Neural crest cell (in vitro differentiated cells): ENCODE measurements at regions not wholly inside any gene's neighbourhood (a gene's known extent, or its start where the extent isn't known, plus 50 kb on each side); places are given as distances from the start of the nearest gene placed in this dataset.

Experiments
- DNase-seq: peaks from one replicate; pipeline ENCODE4 v3.0.0; 2021; ENCODE audit warnings: low read depth, mixed read lengths, low spot score
- H3K27ac Mint-ChIP-seq: one replicate; pipeline ENCODE4 v1.8.0; 2021; ENCODE audit warnings: mild to moderate bottlenecking, mixed read lengths; ENCODE audit not compliant: unreplicated experiment
- H3K27me3 Mint-ChIP-seq: 2 replicates; pipeline ENCODE4 v1.8.0; 2021; ENCODE audit warnings: low read depth, mild to moderate bottlenecking, mixed read lengths
- H3K36me3 Mint-ChIP-seq: 2 replicates; pipeline ENCODE4 v1.8.0; 2021; ENCODE audit warnings: low read depth, mild to moderate bottlenecking, mixed read lengths
- H3K4me1 Mint-ChIP-seq: 2 replicates; pipeline ENCODE4 v1.8.0; 2021; ENCODE audit warnings: mixed read lengths
- H3K4me3 Mint-ChIP-seq: one replicate; pipeline ENCODE4 v1.8.0; 2021; ENCODE audit warnings: mild to moderate bottlenecking, mixed read lengths
- H3K9me3 Mint-ChIP-seq: 2 replicates; pipeline ENCODE4 v1.8.0; 2021; ENCODE audit warnings: mixed read lengths
- TF ChIP-seq, protein P1 (sequence below): fragments of 200-600 bp; sonication (generic); conservative IDR thresholded peaks from 2 replicates; pipeline ENCODE4 v1.5.0; 2021; ENCODE audit warnings: antibody characterized with exemption, mild to moderate bottlenecking

DNA sequence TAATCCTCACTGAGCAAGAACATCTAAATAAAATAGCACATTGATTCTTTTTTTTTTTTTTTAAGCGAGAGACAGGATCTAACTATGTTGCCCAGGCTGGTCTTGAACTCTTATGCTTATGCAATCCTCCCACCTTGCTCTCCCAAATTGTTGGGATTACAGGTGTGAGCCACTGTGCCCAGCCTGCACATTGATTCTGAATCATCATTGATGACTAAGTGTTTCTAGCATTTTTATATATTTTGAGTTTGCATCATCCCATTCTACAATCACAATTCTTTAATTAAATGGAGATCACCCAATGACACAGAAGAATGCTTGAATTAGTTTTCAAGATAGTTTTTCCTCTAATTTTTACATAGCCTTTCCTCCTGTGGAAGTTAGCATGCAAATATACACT, 354.1 kb downstream of the KLF5 start:
- peaks cover 4% of the 10 kb centered on the region for H3K9me3 Mint-ChIP-seq
- no peak overlapping the region for H3K27ac Mint-ChIP-seq
- H3K4me3 Mint-ChIP-seq: no peak overlapping the region
- H3K4me1 Mint-ChIP-seq: no peaks in the 10 kb centered on the region
- H3K27me3 Mint-ChIP-seq: no peaks in the 10 kb centered on the region
- no peak for DNase-seq
- TF ChIP-seq, protein P1, sequence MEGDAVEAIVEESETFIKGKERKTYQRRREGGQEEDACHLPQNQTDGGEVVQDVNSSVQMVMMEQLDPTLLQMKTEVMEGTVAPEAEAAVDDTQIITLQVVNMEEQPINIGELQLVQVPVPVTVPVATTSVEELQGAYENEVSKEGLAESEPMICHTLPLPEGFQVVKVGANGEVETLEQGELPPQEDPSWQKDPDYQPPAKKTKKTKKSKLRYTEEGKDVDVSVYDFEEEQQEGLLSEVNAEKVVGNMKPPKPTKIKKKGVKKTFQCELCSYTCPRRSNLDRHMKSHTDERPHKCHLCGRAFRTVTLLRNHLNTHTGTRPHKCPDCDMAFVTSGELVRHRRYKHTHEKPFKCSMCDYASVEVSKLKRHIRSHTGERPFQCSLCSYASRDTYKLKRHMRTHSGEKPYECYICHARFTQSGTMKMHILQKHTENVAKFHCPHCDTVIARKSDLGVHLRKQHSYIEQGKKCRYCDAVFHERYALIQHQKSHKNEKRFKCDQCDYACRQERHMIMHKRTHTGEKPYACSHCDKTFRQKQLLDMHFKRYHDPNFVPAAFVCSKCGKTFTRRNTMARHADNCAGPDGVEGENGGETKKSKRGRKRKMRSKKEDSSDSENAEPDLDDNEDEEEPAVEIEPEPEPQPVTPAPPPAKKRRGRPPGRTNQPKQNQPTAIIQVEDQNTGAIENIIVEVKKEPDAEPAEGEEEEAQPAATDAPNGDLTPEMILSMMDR: no peak
- no peaks in the 10 kb centered on the region for H3K36me3 Mint-ChIP-seq

DNA sequence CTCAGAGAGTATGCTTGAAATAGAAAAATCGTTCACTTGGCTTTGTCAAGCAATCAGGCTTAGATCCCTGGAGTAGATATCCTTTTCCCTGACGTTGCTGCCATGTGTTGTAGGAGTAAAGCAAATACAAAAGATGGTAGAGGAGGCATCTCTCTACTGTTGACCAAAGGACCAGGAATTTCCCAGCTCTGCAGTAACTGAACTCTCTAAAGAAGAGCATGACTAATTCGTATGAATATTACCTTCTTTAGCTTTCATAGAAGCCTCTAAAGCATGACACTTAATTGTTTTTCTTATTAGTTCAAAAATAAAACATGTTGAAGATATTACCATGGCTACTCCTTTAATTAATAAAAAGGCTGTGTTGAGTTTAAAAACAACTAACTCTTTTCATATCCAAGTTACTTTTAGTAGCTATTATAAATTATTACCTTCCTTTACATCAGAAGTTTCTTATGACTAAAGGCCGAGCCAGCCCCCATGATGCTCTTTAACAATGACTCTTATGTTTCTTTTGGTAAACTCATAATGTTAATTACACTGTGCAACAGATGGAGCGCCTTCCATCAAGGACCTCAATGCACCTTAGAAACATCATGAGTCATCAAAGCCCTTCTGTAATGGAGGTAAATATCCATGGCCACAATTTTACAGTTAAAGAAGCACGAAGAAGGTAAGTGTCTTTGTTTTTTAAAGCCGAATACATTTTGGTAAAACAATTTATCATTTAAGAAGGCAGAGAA, 352.4 kb downstream of the KLF5 start:
- no peaks in the 10 kb centered on the region for H3K36me3 Mint-ChIP-seq
- H3K4me1 Mint-ChIP-seq: no peaks in the 10 kb centered on the region
- peaks cover 4% of the 10 kb centered on the region for H3K9me3 Mint-ChIP-seq
- TF ChIP-seq, protein P1: no peak
- H3K4me3 Mint-ChIP-seq: no peak overlapping the region
- DNase-seq: no peak
- no peaks in the 10 kb centered on the region for H3K27me3 Mint-ChIP-seq
- no peak overlapping the region for H3K27ac Mint-ChIP-seq

GRCh38 chr13:73406454-73406853, 347.6 kb downstream of the KLF5 start:
- DNase-seq: no peak
- TF ChIP-seq, protein P1: no peak
- Mint-ChIP-seq H3K27ac (no peak overlapping the region), H3K4me1 (no peaks in the 10 kb centered on the region), H3K9me3 (peaks cover 8% of the 10 kb centered on the region), H3K4me3 (no peak overlapping the region), H3K27me3 (no peaks in the 10 kb centered on the region), H3K36me3 (no peaks in the 10 kb centered on the region)

DNA sequence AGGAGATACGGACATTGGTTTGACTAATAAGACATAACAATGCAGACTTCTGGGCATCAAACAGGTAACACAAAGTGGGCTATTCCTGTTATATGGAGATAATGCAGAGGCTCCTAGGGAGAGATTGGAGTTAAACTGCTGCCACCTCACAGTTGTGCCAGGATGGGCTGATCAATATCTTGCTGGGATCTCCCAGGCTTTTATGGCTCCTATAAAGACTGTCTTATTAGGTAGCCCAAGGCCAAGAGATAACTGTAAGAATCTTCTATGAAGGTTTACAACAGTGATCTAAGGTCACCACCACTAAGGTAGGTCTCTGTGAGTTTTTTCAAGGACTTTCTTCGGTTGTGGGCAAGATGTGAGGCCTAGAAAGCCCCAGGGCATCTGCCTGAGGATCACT, 345.8 kb downstream of the KLF5 start:
- TF ChIP-seq, protein P1: no peak
- Mint-ChIP-seq H3K4me3 (no peak overlapping the region), H3K27me3 (no peaks in the 10 kb centered on the region), H3K9me3 (peaks cover 4% of the 10 kb centered on the region), H3K36me3 (no peaks in the 10 kb centered on the region), H3K27ac (peak overlapping the region; percentile 44), H3K4me1 (peaks cover 4% of the 10 kb centered on the region)
- no peak for DNase-seq

GRCh38 chr13:73403355-73404120, 344.7 kb downstream of the KLF5 start:
- Mint-ChIP-seq H3K4me1 (peaks cover 4% of the 10 kb centered on the region), H3K9me3 (peaks cover 4% of the 10 kb centered on the region), H3K36me3 (no peaks in the 10 kb centered on the region), H3K27me3 (no peaks in the 10 kb centered on the region), H3K4me3 (no peak overlapping the region), H3K27ac (no peak overlapping the region)
- TF ChIP-seq, protein P1: no peak
- no peak for DNase-seq
